Inferior parietal cortex (tissue), 1 donor: ENCODE measurements at regions not wholly inside any gene's neighbourhood (a gene's known extent, or its start where the extent isn't known, plus 50 kb on each side); places are given as distances from the start of the nearest gene placed in this dataset.

ENCODE experiments used
- DNase-seq: peaks from one replicate; pipeline ENCODE4 v3.0.0-alpha.2; 2016; ENCODE audit errors: extremely low spot score

DNA sequence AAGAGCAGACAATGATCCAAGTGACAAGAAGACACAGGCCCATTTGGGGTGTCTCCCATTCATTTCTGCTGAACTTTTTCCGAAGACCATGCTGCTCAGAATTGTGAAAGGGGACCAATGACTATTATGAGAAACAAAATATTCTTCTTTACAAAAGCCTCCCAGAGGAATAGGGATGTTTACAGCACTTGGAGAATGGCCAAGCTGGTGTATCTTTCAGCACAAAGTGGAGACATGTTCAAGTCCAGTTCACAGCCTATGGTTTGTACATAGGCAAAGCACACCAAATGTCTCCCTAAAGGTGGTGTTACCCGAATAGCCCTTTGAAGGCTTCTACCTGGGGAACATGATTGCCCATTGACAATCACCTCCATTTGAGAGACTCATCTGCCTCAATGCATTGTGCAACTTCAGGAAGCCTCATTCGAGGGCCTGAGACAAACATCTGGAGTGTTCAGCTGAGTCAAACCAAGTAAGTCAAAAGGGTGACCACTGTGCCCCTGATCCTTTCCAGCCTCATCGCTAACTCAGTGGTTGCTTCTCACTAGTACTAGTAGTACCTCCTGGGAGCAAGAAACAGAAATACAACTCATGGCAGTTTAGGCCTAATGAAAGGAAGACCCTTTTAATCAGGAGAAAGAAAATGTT is 451.0 kb upstream of the MARCKS start:
- no peak for DNase-seq

DNA sequence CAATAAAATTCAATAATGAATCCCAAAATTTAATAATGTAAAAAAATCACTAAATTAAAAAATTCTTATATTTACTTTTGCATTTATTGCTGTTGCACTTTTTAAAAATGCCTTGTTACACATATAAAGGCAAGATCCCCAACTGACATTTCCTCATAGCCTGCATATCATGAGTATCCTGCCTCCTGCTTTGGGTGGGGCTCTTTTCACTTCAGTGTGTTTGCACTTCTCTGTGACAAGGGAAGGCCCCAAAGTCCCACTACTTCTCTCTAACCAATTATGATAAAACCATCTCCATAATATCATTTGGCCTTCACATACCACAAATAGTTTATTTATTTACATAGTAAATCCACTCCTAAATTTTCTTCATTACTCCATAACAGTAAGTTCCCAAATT is 446.1 kb upstream of the MARCKS start:
- DNase-seq: no peak

DNA sequence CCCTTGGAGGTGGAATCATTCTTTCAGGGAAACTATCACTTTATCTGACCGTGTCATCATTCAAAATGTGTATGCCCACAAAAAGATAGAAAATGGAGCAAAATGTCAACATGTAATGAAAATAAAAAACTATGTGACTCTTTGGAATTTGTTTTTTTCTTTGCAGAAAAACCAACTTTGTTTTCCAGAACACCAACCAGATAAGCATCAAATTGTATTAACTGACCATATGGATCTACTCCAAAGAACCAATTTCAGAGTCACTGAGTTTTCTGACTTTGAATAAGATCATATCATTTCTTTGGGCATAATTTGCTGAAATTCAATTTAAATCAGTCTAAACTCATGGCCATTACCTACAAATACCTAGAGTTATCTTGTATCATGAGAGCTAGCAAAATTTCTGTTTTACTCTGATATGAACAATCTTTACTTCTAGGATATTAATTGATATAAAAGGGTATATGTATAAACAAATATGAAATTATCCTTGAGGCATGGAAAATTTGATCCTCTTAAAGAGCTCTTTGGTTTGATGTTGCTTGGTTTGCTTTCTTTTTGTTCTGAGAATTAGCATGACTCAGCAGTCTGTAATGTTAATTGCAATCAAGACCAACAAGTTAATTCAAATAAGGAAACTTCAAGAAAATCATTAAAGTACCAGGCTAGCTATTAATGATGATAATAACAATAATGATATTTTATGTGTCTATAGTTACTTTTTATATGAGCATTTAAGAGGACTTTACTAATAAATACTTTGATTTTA is 444.4 kb upstream of the MARCKS start:
- DNase-seq: no peak

DNA sequence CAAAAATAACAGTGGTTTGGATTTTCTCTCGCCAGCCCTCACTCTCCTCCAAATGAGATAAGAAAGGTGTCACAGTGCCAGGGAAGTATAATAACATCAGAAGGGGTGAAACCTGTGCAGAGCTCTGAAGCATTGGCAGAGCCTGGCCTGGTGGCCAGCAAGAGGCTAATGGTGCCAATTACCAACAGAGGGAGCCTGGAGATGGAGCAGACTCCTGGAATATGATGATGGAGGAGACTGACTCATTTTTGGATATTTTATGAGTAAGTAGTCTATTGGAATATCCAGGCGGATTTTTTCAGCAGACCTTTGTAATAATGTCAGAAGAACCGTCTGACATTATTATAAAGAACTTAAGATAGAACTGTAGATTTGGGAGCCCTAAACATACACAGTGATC is 442.6 kb upstream of the MARCKS start:
- no peak for DNase-seq

DNA sequence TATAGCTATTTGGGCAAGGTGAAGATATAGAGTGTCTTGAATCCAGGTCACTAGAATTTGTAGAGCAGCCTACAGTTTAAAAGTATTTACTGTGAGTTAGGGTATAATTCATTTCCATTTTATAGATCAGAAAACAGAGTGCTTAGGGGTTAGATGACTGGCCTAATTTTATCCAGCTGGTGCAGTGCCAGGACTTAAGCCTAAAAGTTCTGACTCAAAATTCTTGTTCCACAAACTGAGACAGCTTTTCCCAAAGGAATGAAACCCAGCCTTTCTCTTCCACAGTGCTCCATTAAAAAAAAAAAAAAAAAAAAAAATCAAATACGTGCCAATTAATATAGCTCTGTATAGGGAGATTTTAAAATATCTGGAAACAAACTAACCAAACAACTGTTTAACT is 441.0 kb upstream of the MARCKS start:
- DNase-seq: no peak

DNA sequence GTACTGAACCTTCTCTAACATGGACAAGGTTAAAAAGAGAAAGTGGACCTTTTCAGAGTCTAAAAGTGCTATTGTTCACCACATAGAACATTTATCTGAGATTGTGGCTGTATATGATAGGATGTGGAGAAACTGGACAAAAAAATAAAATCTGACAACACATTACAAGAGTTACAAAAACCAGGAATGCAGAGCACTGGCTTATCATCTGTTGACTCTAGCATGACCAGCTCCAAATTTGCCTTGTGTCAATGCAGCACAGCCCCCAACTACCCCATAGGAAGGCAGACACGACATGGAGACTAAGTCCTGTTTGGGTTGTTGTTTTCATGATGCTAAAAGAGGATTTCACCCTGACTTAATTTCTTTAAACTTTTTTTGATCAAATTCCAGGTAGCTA is 436.9 kb upstream of the MARCKS start:
- DNase-seq: no peak

DNA sequence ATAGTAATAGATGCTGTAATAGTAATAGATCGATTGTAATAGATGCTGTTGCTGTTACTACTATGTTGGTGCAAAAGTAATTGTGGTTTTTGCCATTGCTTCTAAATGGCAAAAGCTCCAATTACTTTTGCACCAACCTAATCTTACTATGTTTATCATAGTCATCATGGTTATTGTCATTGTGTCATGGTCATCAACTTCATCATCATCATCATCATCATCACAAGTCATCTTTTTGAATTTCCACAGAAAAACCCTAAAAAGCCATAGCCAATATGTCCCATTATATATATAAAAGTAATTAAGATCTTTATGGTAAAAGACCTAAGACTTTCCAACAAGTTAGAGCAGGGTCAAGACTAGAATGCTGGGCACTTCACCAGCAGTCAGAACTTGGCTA is 435.1 kb upstream of the MARCKS start:
- DNase-seq: no peak

DNA sequence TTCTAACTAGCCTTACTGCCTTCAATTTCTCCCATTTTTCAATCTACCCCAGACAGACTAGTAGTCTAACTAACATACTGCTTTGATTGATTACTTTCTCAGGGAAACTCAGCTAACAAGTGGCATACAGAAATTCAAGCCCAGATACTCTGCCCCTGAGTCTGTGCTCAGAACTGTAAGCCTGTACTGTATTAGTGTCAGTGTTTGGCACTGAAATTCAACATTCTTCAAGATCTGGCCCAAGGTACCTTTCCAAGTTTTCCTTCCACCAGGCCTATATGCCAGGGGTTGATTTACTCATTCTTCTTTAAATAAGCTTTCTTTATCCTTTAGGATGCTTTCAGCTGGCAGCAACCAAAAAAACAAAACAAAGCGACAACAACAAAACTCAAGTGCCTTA is 433.2 kb upstream of the MARCKS start:
- no peak for DNase-seq

DNA sequence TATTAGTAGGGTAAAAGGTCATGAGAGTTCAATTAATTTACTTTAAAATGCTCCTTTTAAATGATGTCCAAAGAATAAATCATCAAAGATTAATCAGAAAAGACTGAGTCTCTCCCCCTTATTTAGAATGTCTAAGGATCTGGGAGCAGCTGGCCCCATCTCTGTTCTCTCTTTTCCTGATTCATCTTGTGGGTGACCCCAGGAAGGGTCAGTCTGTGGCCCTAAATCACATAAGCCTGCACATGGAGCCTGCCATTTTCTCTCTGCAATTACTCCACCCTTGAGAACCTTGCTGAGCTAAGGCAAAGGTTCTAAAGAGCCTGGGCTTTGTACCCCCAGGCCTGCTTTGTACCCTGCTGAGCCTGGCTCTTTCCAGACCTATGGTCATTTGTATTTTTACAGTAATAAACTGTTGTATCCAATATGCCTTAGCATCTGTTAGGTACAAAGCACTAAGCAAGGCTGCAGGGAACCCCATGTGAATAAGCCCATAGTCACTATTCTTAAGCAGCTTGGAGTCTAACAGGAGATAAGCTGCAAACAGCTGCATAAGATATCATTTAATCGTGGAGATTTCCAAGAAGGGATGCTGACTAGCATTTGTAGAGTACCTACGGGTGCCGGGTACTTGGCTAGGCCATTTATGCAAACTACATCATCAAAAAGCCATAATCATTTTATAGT is 431.0 kb upstream of the MARCKS start:
- DNase-seq: no peak

DNA sequence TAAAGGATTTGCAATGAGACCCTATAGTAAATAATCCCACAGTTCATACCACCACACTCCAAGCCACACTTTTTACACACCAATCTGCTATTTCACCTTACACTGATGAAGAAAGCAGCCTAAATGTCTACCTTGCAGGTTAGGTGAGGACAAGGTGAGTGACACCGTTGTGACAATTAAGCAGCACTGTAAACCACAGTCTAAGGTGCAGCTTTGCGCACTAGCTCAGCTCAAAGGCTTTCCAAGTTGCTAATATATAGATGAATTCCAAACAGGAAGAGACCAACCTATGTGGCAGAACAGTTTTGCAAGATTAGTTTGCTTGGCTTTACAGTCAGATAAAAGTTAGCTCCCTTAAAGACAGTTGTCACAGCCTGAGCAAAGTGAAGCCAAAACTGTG is 429.5 kb upstream of the MARCKS start:
- DNase-seq: no peak

DNA sequence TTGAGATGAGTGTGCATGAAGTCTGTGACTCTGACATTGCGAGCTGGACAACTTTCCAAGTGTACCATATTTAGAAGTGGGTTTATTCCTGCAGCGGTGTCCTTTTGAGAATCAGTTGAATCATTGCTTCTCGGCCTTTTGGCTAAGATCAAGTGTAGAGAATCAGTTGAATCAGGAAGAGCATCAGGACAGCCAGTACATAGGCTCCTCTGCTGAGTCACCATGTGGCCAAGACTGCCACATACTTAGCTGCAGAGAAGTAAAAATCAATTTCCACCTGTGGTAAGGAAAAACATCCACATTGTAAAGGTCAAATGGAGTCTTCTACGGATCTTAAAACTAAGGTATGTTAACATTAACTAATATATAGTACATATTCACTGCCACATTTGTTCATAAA is 428.4 kb upstream of the MARCKS start:
- DNase-seq: no peak

DNA sequence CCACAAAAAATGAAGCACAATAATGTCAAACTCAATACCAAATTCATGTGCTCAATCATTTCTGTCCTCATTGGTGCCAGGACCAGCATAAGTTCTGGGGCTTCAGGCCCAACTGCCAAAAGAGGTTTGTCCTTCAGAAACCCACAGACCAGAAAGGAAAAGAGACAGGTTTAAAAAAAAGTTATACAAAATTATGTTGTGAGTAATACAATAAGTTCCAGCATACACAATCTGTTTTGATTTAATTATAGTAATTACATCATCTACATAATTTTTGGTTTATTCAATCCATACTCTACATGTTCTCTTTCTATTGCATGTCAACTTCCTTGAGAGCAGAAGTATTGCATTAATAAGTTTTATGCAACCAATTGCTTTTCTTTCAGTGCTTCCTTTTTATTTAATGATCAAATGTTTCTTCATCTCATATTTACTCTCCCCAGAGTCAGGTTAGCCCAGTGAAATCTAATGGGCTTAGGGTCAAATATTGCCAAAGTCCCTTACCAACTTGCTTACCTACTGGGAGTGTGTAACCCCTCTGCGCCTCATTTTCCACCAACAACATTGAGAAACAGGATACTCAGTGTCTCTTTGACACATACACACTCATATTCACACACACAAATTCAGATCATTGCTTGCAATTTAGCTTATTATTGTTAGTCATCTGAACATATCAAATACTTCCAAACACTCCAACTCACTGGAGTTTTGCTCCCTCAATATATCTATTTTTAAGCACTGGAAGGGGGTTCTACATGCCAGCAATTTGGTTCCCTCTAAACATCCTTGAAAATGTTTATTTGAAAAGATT is 424.4 kb upstream of the MARCKS start:
- DNase-seq: no peak

DNA sequence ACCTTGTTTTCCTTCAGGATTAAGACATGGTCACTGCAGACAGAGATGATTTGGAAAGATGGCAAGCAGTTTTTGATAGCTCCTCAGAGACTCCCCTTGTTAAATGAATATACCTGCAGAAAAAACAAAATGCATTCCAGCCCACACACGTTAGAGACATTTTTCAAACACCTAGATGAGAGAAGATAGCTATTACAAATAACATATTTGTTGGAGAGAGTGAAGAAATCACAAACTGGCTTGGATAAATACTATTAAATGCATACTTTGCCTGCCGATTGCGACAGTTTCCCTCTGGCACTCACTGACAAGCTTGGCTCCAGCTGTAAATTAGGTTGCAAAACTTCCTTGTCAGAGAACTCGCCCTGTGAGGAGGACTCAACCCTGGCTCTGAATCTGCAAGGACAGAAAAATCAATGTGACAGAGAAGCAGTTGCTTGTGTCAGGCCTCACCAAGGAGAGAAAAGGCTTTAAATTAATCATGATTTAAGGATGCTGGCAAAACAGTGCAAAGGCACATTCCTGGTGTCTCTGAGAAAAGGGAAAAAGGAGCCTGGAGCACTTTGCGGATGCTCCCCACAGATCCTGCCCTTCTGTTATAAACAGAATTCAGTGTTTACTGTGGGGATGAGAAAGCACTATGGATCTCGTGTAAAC is 423.7 kb upstream of the MARCKS start:
- no peak for DNase-seq

DNA sequence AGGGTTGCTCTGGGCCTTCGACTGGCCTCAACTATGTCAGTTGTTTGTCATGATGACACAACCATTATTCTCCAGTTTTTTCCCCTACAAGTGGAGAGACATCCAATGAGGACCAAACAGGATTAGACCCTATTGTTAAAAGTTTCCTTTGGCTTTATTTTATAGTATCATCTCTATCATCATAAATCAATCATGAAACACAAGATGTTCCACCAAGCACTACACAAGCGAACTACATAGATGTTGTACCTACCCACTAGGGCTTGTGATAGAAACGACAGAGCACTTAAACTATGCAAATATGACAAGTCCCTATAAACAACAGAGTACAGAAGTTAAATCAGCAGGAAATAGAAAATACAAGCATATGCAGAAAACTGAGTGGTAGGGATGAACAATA is 422.5 kb upstream of the MARCKS start:
- no peak for DNase-seq

DNA sequence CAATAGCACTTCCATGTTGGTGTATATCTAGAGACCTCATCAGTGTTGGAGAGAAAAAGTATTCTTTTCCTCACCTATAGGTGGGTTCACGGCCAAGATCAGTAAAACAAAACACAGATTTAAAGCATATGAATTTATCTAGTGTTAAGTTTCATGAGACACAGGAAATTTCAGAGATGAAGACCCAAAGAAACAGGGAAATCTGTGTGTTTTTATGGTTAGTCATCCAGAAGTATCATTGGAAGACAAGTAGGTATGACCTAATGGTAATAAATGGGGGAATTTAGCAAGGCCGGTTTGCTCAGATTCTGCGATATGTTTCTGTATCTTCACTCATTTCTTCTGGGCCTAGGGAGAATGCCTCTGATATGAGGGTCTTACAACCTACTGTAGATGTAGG is 419.6 kb upstream of the MARCKS start:
- no peak for DNase-seq

DNA sequence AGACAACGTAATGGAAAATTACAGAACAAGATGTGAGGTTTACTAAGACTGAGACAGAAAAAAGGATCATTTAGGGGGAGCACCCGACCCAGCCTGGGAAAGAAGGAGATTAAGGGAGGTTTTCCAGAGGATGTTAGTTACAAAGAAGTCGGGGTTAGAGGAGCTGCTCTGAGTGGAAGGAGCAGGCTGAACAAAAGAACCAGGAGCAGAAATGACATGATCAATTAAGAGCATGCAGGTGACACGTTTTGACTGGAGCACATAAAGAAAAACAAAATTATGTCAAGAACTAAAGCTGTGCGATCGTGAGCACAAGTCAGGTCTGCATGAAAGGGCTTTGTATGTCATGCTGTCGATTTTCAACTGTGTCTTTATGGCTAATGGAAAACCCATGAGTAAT is 417.3 kb upstream of the MARCKS start:
- DNase-seq: no peak

DNA sequence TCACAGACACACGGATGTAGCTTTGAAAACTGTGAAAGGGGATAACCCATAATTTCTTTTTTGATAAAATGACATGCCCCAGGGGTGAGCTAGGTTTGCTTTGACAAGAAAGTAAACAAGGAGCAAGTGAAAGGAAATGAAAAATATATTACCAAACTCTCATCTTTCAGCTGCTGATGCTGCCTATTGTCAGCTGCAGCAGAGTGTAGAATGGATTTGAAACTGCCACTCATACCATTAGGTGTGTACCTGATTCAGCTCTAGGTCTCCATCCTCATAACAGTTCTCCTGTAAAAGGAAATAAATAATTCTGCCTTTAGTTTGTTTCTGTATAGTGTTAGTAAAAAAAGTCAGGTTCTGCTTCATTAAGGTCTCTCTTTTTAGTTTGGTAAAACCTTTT is 415.1 kb upstream of the MARCKS start:
- no peak for DNase-seq

DNA sequence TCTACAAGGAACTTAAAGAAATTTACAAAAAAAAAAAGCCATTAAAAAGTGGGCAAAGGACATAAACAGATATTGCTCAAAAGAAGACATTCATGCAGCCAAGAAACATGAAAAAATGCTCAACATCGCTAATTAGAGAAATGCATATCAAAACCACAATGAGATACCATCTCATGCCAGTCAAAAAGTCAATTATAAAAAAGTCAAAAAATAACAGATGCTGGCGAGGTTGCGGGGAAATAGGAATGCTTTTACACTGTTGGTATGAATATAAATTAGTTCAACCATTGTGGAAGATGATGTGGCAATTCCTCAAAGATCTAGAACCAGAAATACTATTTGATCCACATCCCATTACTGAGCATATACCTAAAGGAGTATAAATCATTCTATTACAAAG is 411.9 kb upstream of the MARCKS start:
- no peak for DNase-seq

DNA sequence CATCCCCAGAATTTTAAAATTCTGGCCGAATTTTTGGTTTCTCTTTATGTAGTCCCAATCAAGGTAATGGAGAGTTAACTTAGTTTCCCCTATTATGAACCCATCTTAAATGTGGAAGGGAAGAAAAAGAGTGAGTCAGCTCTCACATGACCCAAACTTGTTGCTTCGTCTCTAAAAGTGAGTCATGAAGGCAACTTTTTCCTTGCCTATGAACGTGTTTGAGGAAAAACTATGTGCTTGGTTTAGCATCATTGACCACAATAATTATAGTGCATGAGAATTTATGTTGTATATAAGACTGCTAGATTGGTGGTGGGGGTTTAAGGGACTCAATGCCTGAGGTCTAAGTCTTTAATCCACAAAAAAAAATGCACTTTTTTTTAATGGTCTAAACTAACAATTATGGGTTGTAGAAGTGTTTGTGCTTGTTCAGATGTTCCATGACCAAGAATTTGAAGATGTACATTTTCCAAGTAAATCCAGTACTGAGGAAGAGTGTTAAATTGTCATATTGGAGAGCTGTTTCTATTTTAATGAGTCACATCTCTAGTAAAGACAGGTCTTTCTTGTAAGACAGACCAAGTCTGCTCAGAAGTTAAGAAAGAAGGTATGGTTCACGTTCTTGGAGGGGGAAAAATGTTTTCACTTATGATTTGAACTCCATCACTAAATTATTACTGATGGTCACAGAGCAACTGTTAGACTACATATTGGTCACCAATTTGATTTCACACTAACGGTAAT is 409.9 kb upstream of the MARCKS start:
- DNase-seq: no peak

DNA sequence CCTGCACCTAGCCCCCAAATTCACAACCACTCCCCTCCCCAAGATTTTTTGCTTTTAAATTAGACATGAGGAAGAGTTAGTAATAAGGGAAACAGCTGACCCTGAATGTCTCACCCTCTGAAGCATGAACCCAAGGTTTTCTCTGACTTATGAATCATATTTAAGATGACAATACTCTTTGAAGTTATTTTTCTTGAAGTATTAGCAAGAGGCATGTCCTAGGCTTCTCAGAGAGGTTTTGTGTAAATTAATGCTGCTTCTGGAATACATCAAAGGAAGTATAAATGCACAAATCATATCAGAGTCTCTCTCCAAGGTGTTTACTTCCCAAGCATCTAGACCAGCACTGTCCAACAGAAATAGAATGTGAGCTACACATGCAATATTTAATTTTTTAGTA is 408.1 kb upstream of the MARCKS start:
- DNase-seq: no peak

DNA sequence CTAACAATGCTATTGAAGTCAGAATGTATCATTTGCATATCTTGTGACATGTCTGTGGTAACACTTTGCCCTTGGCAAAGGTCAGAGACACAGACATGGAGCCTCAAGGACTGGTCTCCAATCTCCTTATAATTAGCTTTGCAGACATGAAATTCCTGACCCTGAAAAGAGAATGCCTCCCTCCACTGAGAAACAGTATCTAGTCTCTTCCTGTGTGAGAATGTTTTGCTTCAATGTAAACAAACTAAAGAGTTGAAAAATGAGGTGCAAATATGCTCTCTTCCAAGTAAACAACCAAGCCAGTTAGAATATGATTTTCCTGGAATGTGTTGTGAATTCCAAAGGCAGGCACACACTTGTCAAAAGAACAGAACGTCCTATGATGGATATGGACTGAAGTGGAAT is 407.1 kb upstream of the MARCKS start:
- DNase-seq: no peak
